HG02759 (cell line): ENCODE measurements at regions not wholly inside any gene's neighbourhood (a gene's known extent, or its start where the extent isn't known, plus 50 kb on each side); places are given as distances from the start of the nearest gene placed in this dataset.
"Not testable (repeated sequence)": the region's sequence is repeated elsewhere in the genome, so short reads cannot be mapped to it uniquely, and the experiment has no call there.

Experiments
- ATAC-seq: cut with Tn5 transposase; IDR thresholded peaks from one replicate; pipeline ENCODE4 v1.9.1; 2021; ENCODE audit warnings: mild to moderate bottlenecking, moderate library complexity; ENCODE audit not compliant: unreplicated experiment

DNA sequence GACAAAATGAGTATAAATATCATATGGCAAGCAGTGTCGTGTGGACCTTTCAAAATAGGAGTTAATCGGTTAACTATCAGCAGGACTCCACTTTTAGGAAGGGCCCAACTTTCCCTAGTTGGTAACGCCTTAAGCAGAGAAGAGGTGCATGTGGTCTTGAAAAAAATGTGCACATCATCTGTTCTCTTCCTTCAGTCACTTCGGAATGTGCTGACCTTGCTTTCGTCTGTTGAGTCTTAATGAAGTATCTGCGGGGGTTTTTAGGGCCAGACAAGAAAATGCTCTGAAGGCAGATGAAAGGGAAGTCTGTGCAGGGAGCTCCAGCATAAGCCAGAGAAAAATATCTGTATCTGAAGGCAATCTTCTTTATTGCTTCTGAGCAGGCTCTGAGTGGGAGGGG lies 185.2 kb downstream of the AEBP2 start:
- no peak for ATAC-seq

- ATAC-seq = not testable (repeated sequence)
These were observed 186.3 kb downstream of the AEBP2 start for GRCh38 chr12:19625551-19625950.

- no peak for ATAC-seq
These were observed 188.4 kb downstream of the AEBP2 start for GRCh38 chr12:19627719-19628118.

- ATAC-seq = no peak
These were observed 191.2 kb downstream of the AEBP2 start for GRCh38 chr12:19630536-19630935.

- no peak for ATAC-seq
These were observed 193.9 kb downstream of the AEBP2 start for GRCh38 chr12:19633194-19633593.

- ATAC-seq = no peak
These were observed 194.3 kb downstream of the AEBP2 start for GRCh38 chr12:19633641-19634040.

DNA sequence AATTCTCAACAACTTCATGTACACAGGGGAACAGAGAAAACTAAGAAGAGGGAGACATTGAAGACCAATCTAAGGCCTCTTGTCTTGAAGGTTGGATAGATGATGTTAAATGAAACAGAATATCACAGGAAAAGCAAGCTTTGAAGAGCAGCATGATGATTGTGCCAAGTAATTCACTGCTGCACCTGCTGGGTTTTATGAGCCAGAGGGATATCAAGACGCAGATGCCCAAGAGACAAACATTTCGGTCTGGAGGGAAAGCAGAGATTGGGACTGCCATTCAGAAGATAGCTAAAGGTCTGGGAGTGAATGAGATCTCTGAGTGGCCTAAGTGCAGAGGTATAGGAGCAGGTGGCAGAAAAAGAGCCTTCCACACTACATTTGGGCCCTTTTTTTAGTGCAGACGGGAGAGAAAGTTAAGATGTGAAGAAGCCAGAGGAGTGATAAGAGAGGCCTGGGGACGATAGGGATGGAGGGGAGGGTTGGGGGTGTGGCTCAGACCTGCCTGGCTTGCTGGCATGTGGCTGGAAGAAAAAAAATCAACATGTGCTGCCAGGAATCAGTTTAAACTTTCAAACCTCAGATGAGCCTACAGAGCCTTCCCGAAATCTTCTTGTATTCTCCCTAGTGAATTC lies 200.6 kb downstream of the AEBP2 start:
- no peak for ATAC-seq

- no peak for ATAC-seq
These were observed 202.2 kb downstream of the AEBP2 start for GRCh38 chr12:19641235-19642080.

- ATAC-seq = no peak
These were observed 203.1 kb downstream of the AEBP2 start for GRCh38 chr12:19642345-19642744.

GRCh38 chr12:19643635-19644034 lies 204.3 kb downstream of the AEBP2 start:
- ATAC-seq = no peak

DNA sequence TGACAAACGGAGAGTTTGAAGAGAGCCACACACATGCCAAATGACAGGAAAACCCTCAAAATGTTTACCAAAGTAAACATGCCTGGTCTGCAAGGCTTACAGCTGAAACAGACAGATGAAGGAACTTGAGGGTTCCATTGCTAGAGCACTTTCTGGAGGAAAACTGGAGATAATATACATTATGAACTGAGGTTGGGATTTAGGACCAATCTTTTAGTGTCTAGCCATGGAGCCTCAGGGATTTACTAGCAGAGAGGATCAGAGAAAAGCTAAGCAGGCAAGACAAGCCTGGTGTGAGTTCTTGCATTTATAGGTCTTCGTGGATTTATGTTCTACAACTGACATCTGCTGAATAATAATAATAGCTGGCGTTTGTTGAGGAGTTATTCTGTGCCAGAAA lies 205.3 kb downstream of the AEBP2 start:
- ATAC-seq = no peak

DNA sequence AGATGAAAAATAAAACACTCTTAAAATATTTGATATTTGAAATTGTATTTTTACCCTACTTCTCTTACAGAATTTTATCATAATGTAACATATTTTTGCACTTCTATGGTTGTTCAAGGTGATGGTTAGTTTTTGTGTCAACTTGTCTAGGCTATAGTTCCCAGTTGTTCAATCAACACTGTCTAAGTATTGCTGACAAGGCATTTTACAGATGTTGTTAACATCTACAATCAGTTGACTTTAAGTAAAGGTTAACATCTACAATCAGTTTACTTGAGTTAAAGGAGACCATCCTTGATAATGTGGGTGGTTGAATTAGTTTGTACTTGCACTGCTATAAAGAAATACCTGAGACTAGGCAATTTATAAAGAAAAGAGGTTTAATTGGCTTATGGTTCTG lies 206.5 kb downstream of the AEBP2 start:
- ATAC-seq = no peak

- no peak for ATAC-seq
These were observed 207.3 kb downstream of the AEBP2 start for GRCh38 chr12:19646599-19646998.

GRCh38 chr12:19647806-19648556 lies 208.7 kb downstream of the AEBP2 start:
- ATAC-seq = no peak

DNA sequence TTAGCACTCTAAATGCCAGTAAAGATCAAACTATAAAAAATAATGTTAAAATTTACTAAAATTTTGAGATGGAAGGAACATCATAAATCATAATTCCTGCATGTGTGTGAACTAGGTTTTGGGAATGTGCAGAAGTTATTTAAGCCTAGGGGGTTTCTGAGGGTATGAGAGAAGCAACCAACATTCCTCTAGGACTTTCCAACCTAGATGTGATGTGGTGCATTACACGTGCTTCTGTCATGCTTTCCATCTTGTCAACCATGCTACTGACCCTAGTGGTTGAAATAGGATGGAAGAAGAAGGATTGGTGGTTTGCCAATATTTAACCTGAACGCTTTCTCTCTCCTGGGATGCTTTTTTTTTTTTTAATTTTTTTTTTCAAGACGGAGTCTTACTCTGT lies 209.3 kb downstream of the AEBP2 start:
- ATAC-seq = no peak

DNA sequence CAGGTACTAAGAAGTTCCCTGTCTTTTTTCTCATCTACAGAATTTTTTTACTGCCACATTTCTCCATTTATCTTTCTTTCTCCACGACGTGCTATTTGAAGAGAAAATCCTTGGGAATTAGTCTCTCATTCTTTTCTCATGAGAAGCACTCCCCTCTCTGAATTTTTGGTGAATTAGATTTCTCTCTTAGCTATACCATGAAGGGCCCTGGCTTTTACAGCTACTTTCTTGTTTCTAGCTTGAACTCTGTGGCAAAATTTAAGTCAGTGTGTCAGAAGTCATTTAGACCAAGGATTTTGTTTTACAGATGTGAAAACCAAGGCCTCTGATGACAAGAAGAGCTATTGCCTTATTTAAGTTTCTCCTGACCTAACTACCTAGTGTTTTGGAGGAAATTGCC lies 213.1 kb downstream of the AEBP2 start:
- ATAC-seq = no peak

DNA sequence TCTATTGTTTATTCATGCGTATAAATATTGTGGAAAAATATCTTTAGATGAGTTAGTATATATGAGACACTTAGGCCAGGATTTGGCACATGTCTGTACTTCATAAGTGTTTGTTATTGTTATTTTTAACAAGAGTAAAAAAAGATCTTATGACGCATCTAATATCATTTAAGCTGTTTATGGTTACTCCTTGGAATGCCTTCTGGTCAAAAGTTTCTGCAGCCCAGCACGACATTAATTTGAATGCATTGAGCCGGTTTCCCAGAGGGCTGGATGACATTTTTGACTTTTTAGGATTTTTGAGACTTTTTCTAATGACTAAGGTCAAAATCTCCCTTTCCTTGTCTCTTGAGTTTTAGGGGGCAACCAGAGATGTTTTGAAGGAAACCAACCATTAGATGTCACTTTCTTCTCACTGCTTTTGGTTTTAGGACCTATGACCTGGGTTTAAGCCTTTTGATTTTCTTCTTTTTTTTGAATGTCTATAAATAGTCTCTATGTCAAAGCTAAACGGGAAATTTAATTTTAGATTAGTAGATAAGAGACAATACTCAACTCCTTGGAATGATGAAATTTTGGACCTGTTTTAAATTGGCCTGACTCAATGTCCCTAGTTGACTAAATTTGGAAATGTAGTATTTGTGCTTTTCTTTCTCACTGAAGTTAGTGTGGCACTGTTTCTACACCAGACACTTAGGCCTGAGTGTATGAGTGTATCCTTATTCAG lies 215.5 kb downstream of the AEBP2 start:
- no peak for ATAC-seq

GRCh38 chr12:19657118-19657731 lies 217.9 kb downstream of the AEBP2 start:
- no peak for ATAC-seq

DNA sequence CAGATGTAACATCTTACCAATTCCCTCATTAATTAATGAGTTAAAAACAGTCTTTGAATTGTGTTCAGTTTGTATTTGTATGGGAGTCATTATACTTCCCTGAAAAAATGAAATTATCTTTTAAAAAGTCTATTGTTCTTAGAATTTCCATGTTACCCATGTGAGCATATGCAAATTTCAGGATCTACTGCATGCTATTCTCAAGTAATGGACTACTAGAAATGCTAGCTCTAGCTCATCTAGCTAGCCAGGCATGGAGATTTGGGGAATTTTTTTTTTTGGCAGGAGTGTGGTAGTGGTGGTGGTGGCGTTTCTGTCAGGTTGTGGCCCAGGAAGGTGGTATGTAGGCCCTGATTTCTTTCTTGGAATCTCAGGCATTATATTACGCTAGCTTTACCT lies 218.4 kb downstream of the AEBP2 start:
- no peak for ATAC-seq

DNA sequence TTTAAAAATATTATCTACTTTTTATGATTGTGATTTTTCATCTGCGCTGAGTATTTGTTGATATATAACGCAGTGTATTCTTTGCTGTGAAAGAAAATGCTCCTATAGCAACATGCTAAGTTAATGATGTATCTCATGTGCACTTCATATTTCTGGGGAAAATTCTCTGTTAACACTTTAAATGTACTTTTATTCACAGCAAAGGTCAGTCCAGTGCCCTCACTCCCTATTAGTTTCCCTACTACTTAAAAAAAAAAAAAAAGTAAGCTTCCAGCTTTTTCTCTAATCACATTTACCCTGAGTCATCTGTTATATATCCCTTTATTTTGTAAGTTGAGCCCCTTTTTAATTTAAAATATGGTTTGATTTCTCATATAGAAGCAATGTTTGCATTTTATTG lies 219.8 kb downstream of the AEBP2 start:
- no peak for ATAC-seq

DNA sequence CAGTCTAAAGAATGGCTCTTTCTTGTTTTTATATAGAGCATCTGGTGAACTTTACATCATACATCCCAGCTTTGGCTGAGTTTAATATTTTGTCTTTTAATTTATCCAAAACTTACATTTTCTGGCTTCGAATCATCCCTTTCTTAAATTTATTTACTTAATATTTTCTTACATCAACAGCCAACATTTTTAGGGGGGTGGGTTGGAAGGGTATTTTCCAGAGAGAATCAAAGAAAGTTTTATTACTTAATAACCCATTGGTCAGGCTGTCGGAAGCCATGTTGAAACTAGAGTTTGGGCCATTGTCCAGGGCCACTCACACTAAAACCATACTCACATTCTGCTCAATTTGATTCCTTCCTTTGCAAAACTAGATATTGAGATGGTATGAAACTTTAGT lies 220.2 kb downstream of the AEBP2 start:
- ATAC-seq = no peak
